ENCODE measurements at regions not wholly inside any gene's neighbourhood (a gene's known extent, or its start where the extent isn't known, plus 50 kb on each side); places are given as distances from the start of the nearest gene placed in this dataset.

GRCh38 chr3:178147001-178147400 is 389.2 kb upstream of the KCNMB2 start:
- H3K4me3 ChIP-seq (ENCODE audit: low read depth, low read length): no peak overlapping the region
- no peak for DNase-seq (ENCODE audit: low read depth)
- TF ChIP-seq CTCF (IDR thresholded peaks at IDR 0.05; ENCODE audit: insufficient read depth, low read depth, low read length): no peak

GRCh38 chr3:178152031-178152806 is 384.0 kb upstream of the KCNMB2 start:
- H3K4me3 ChIP-seq (ENCODE audit: low read depth, low read length): no peak overlapping the region
- no peak for TF ChIP-seq CTCF (IDR thresholded peaks at IDR 0.05; ENCODE audit: insufficient read depth, low read depth, low read length)
- no peak for DNase-seq (ENCODE audit: low read depth)

- no peak for DNase-seq (ENCODE audit: low read depth)
- no peak for TF ChIP-seq CTCF (IDR thresholded peaks at IDR 0.05; ENCODE audit: insufficient read depth, low read depth, low read length)
- no peak overlapping the region for H3K4me3 ChIP-seq (ENCODE audit: low read depth, low read length)
Observed at GRCh38 chr3:178152988-178153387, 383.2 kb upstream of the KCNMB2 start.

GRCh38 chr3:178155521-178155920 is 380.7 kb upstream of the KCNMB2 start:
- TF ChIP-seq CTCF (IDR thresholded peaks at IDR 0.05; ENCODE audit: insufficient read depth, low read depth, low read length): no peak
- H3K4me3 ChIP-seq (ENCODE audit: low read depth, low read length): no peak overlapping the region
- no peak for DNase-seq (ENCODE audit: low read depth)

GRCh38 chr3:178156301-178156700 is 379.9 kb upstream of the KCNMB2 start:
- no peak overlapping the region for H3K4me3 ChIP-seq (ENCODE audit: low read depth, low read length)
- TF ChIP-seq CTCF (IDR thresholded peaks at IDR 0.05; ENCODE audit: insufficient read depth, low read depth, low read length): no peak
- DNase-seq (ENCODE audit: low read depth): no peak

- TF ChIP-seq CTCF (IDR thresholded peaks at IDR 0.05; ENCODE audit: insufficient read depth, low read depth, low read length): no peak
- no peak overlapping the region for H3K4me3 ChIP-seq (ENCODE audit: low read depth, low read length)
- DNase-seq (ENCODE audit: low read depth): no peak
Observed at GRCh38 chr3:178159691-178160220, 376.5 kb upstream of the KCNMB2 start.
